ENCODE measurements at regions not wholly inside any gene's neighbourhood (a gene's known extent, or its start where the extent isn't known, plus 50 kb on each side); places are given as distances from the start of the nearest gene placed in this dataset.

- no peak overlapping the region for H2BK120ac ChIP-seq (ENCODE audit: insufficient read depth, low read length, poor library complexity)
- no peak overlapping the region for H3K4ac ChIP-seq (ENCODE audit: low read depth, low read length)
- H2AFZ ChIP-seq (ENCODE audit: insufficient read depth, low read length, poor library complexity), result no peak overlapping the region
- H4K91ac ChIP-seq (ENCODE audit: low read depth, low read length), result no peak overlapping the region
- H3K23ac ChIP-seq (ENCODE audit: low read length), result no peak overlapping the region
- no peak overlapping the region for H3K4me2 ChIP-seq (ENCODE audit: low read length)
- no CpG with 5 or more reads among the region's 2 CpGs for WGBS (ENCODE audit: extremely low coverage, insufficient coverage, insufficient read length)
- H4K12ac ChIP-seq (ENCODE audit: low read depth, low read length), result no peak overlapping the region
- H3K36me3 ChIP-seq (ENCODE audit: control insufficient read depth in 1 of 2, insufficient read depth in 2 of 2, low read length in 2 of 2), result no peaks in the 10 kb centered on the region
- no peak overlapping the region for H2BK12ac ChIP-seq (ENCODE audit: low read length)
- no peaks in the 10 kb centered on the region for H3K4me1 ChIP-seq (ENCODE audit: control insufficient read depth in 1 of 2, insufficient read depth in 2 of 2, low read length in 2 of 2)
- no peak for DNase-seq
- H3K9ac ChIP-seq (ENCODE audit: low read length), result no peak overlapping the region
- no peaks in the 10 kb centered on the region for H3K27me3 ChIP-seq (ENCODE audit: insufficient read depth, low read length)
- no peaks in the 10 kb centered on the region for H3K79me2 ChIP-seq (ENCODE audit: control insufficient read depth, insufficient read depth, low read length, poor library complexity)
- peaks cover 1% of the 10 kb centered on the region for H3K9me3 ChIP-seq (ENCODE audit: insufficient read depth, low read depth, low read length)
- no peaks in the 10 kb centered on the region for H3K79me1 ChIP-seq (ENCODE audit: low read length)
- no peak overlapping the region for H2BK5ac ChIP-seq (ENCODE audit: low read depth, low read length, poor library complexity)
- H3K18ac ChIP-seq (ENCODE audit: low read length), result no peak overlapping the region
- H3K27ac ChIP-seq (ENCODE audit: low read depth, low read length), result no peak overlapping the region
- H3K14ac ChIP-seq (ENCODE audit: low read length), result no peak overlapping the region
- no peak overlapping the region for H2AK5ac ChIP-seq (ENCODE audit: low read length)
- no peak overlapping the region for H4K8ac ChIP-seq (ENCODE audit: low read depth, low read length)
- H3K4me3 ChIP-seq (ENCODE audit: low read depth, low read length), result no peak overlapping the region
Measured at GRCh38 chr3:39748763-39749162, 60.6 kb upstream of the MYRIP start.

GRCh38 chr3:39750712-39751111 is 58.7 kb upstream of the MYRIP start:
- H2BK12ac ChIP-seq (ENCODE audit: low read length), result no peak overlapping the region
- no peaks in the 10 kb centered on the region for H3K27me3 ChIP-seq (ENCODE audit: insufficient read depth, low read length)
- no CpG with 5 or more reads among the region's 4 CpGs for WGBS (ENCODE audit: extremely low coverage, insufficient coverage, insufficient read length)
- no peak overlapping the region for H3K18ac ChIP-seq (ENCODE audit: low read length)
- H4K12ac ChIP-seq (ENCODE audit: low read depth, low read length), result no peak overlapping the region
- no peak overlapping the region for H3K14ac ChIP-seq (ENCODE audit: low read length)
- no peak overlapping the region for H2BK5ac ChIP-seq (ENCODE audit: low read depth, low read length, poor library complexity)
- no peak overlapping the region for H3K4me3 ChIP-seq (ENCODE audit: low read depth, low read length)
- no peaks in the 10 kb centered on the region for H3K4me1 ChIP-seq (ENCODE audit: control insufficient read depth in 1 of 2, insufficient read depth in 2 of 2, low read length in 2 of 2)
- H3K9me3 ChIP-seq (ENCODE audit: insufficient read depth, low read depth, low read length), result peaks cover 1% of the 10 kb centered on the region
- H3K36me3 ChIP-seq (ENCODE audit: control insufficient read depth in 1 of 2, insufficient read depth in 2 of 2, low read length in 2 of 2), result no peaks in the 10 kb centered on the region
- H2AFZ ChIP-seq (ENCODE audit: insufficient read depth, low read length, poor library complexity), result no peak overlapping the region
- H2BK120ac ChIP-seq (ENCODE audit: insufficient read depth, low read length, poor library complexity), result no peak overlapping the region
- H4K91ac ChIP-seq (ENCODE audit: low read depth, low read length), result no peak overlapping the region
- H3K4me2 ChIP-seq (ENCODE audit: low read length), result no peak overlapping the region
- no peak for DNase-seq
- H4K8ac ChIP-seq (ENCODE audit: low read depth, low read length), result no peak overlapping the region
- no peaks in the 10 kb centered on the region for H3K79me1 ChIP-seq (ENCODE audit: low read length)
- H3K4ac ChIP-seq (ENCODE audit: low read depth, low read length), result no peak overlapping the region
- no peak overlapping the region for H3K23ac ChIP-seq (ENCODE audit: low read length)
- no peak overlapping the region for H3K27ac ChIP-seq (ENCODE audit: low read depth, low read length)
- H3K79me2 ChIP-seq (ENCODE audit: control insufficient read depth, insufficient read depth, low read length, poor library complexity), result no peaks in the 10 kb centered on the region
- H2AK5ac ChIP-seq (ENCODE audit: low read length), result no peak overlapping the region
- H3K9ac ChIP-seq (ENCODE audit: low read length), result no peak overlapping the region

- Histone ChIP-seq H2BK5ac (ENCODE audit: low read depth, low read length, poor library complexity) (no peak overlapping the region), H3K79me1 (ENCODE audit: low read length) (no peaks in the 10 kb centered on the region), H3K4me1 (ENCODE audit: control insufficient read depth in 1 of 2, insufficient read depth in 2 of 2, low read length in 2 of 2) (no peaks in the 10 kb centered on the region), H3K9me3 (ENCODE audit: insufficient read depth, low read depth, low read length) (peaks cover 1% of the 10 kb centered on the region), H3K14ac (ENCODE audit: low read length) (no peak overlapping the region), H2BK12ac (ENCODE audit: low read length) (no peak overlapping the region), H4K91ac (ENCODE audit: low read depth, low read length) (no peak overlapping the region), H3K23ac (ENCODE audit: low read length) (no peak overlapping the region), H3K4me3 (ENCODE audit: low read depth, low read length) (no peak overlapping the region), H4K8ac (ENCODE audit: low read depth, low read length) (no peak overlapping the region), H3K27ac (ENCODE audit: low read depth, low read length) (no peak overlapping the region), H3K4me2 (ENCODE audit: low read length) (no peak overlapping the region), H3K9ac (ENCODE audit: low read length) (no peak overlapping the region), H3K36me3 (ENCODE audit: control insufficient read depth in 1 of 2, insufficient read depth in 2 of 2, low read length in 2 of 2) (no peaks in the 10 kb centered on the region), H2BK120ac (ENCODE audit: insufficient read depth, low read length, poor library complexity) (no peak overlapping the region), H3K4ac (ENCODE audit: low read depth, low read length) (no peak overlapping the region), H3K27me3 (ENCODE audit: insufficient read depth, low read length) (no peaks in the 10 kb centered on the region), H2AK5ac (ENCODE audit: low read length) (no peak overlapping the region), H2AFZ (ENCODE audit: insufficient read depth, low read length, poor library complexity) (no peak overlapping the region), H3K79me2 (ENCODE audit: control insufficient read depth, insufficient read depth, low read length, poor library complexity) (no peaks in the 10 kb centered on the region), H3K18ac (ENCODE audit: low read length) (no peak overlapping the region), H4K12ac (ENCODE audit: low read depth, low read length) (no peak overlapping the region)
- no CpG with 5 or more reads among the region's 1 CpG for WGBS (ENCODE audit: extremely low coverage, insufficient coverage, insufficient read length)
- DNase-seq, result no peak
Measured at GRCh38 chr3:39751286-39751685, 58.1 kb upstream of the MYRIP start.

- Histone ChIP-seq H3K79me1 (ENCODE audit: low read length) (no peaks in the 10 kb centered on the region), H3K36me3 (ENCODE audit: control insufficient read depth in 1 of 2, insufficient read depth in 2 of 2, low read length in 2 of 2) (no peaks in the 10 kb centered on the region), H2BK120ac (ENCODE audit: insufficient read depth, low read length, poor library complexity) (no peak overlapping the region), H2BK12ac (ENCODE audit: low read length) (no peak overlapping the region), H2AFZ (ENCODE audit: insufficient read depth, low read length, poor library complexity) (no peak overlapping the region), H4K91ac (ENCODE audit: low read depth, low read length) (no peak overlapping the region), H3K79me2 (ENCODE audit: control insufficient read depth, insufficient read depth, low read length, poor library complexity) (no peaks in the 10 kb centered on the region), H4K12ac (ENCODE audit: low read depth, low read length) (no peak overlapping the region), H3K27ac (ENCODE audit: low read depth, low read length) (no peak overlapping the region), H4K8ac (ENCODE audit: low read depth, low read length) (no peak overlapping the region), H3K23ac (ENCODE audit: low read length) (no peak overlapping the region), H2AK5ac (ENCODE audit: low read length) (no peak overlapping the region), H3K4me1 (ENCODE audit: control insufficient read depth in 1 of 2, insufficient read depth in 2 of 2, low read length in 2 of 2) (no peaks in the 10 kb centered on the region), H3K14ac (ENCODE audit: low read length) (no peak overlapping the region), H3K4me2 (ENCODE audit: low read length) (no peak overlapping the region), H3K9me3 (ENCODE audit: insufficient read depth, low read depth, low read length) (peaks cover 1% of the 10 kb centered on the region), H3K4ac (ENCODE audit: low read depth, low read length) (no peak overlapping the region), H3K27me3 (ENCODE audit: insufficient read depth, low read length) (no peaks in the 10 kb centered on the region), H2BK5ac (ENCODE audit: low read depth, low read length, poor library complexity) (no peak overlapping the region), H3K9ac (ENCODE audit: low read length) (no peak overlapping the region), H3K4me3 (ENCODE audit: low read depth, low read length) (no peak overlapping the region), H3K18ac (ENCODE audit: low read length) (no peak overlapping the region)
- WGBS (ENCODE audit: extremely low coverage, insufficient coverage, insufficient read length), result no CpG with 5 or more reads among the region's 3 CpGs
- no peak for DNase-seq
Measured at GRCh38 chr3:39752019-39752637, 57.3 kb upstream of the MYRIP start.

Data from trophoblast cell (in vitro differentiated cells and primary cell).